Mucosa of descending colon (tissue), 3 donors: ENCODE measurements at regions not wholly inside any gene's neighbourhood (a gene's known extent, or its start where the extent isn't known, plus 50 kb on each side); places are given as distances from the start of the nearest gene placed in this dataset.
"Not testable (repeated sequence)": the region's sequence is repeated elsewhere in the genome, so short reads cannot be mapped to it uniquely, and the experiment has no call there.

Experiments used
- ATAC-seq: fragments of 200-7000 bp; cut with Tn5 transposase; one replicate; pipeline ENCODE4 v1.9.1; 2020; ENCODE audit warnings: mild to moderate bottlenecking, moderate library complexity
- DNase-seq, 3 donors: peaks; one replicate each; pipeline ENCODE4 v3.0.0-alpha.2; 2020
- H3K36me3 ChIP-seq: fragments of 200-600 bp; one replicate; pipeline ENCODE4 v1.8.0; 2021; ENCODE audit warnings: low read depth, mild to moderate bottlenecking
- H3K4me1 ChIP-seq: fragments of 200-600 bp; one replicate; pipeline ENCODE4 v1.8.0; 2021; ENCODE audit warnings: low read depth, mild to moderate bottlenecking
- H3K4me3 ChIP-seq: fragments of 200-600 bp; one replicate; pipeline ENCODE4 v1.8.0; 2021; ENCODE audit warnings: mild to moderate bottlenecking
- H3K9me3 ChIP-seq: fragments of 200-600 bp; one replicate; pipeline ENCODE4 v1.8.0; 2021; ENCODE audit warnings: mild to moderate bottlenecking
- intact Hi-C, 2 donors: fragments of 100-400 bp; cut with DNase I in 1 of 2; cut with micrococcal nuclease in 1 of 2; formaldehyde crosslinking; loops; one replicate each; pipeline versions ENCODE4 v1.11.0 to v1.11.1; 2022; cut with DNase I, micrococcal nuclease
- TF ChIP-seq, protein P1 (sequence below): fragments of 200-600 bp; IDR thresholded peaks from one replicate; pipeline ENCODE4 v1.8.0; 2022; ENCODE audit warnings: antibody characterized with exemption, mild to moderate bottlenecking
- donor health status: DM: no; HTN: no; CAD: no; lungs with moderate emphysema.
- donor health status: DM: no; HTN: no; CAD: no.
- donor health status: DM: no; HTN: yes; CAD: no.

DNA sequence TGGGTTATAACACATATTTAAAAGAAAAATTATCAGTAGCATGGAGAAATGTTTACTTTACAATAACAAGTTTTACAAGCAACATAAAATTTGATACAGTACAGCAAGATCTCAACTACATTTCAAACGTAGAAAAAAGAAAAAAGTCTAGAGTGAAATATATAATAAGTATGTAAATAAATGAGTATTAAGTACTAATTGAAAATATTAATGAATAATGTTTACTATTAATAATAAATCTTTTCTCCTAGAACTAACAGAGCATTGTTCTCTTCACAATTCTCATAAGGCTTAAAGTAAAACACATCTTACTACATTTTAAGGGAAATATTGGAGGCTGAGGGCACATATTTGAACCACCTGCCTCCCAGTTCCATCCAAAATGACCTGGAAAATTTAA lies 72.1 kb downstream of the TMEM212 start:
- no peak for ATAC-seq
- no peaks in the 10 kb centered on the region for H3K36me3 ChIP-seq
- no peaks in the 10 kb centered on the region for H3K4me1 ChIP-seq
- peaks cover 2% of the 10 kb centered on the region for H3K9me3 ChIP-seq
- H3K4me3 ChIP-seq = no peak overlapping the region
- DNase-seq = no peak
- intact Hi-C loops = no loop called here
- TF ChIP-seq, protein P1, sequence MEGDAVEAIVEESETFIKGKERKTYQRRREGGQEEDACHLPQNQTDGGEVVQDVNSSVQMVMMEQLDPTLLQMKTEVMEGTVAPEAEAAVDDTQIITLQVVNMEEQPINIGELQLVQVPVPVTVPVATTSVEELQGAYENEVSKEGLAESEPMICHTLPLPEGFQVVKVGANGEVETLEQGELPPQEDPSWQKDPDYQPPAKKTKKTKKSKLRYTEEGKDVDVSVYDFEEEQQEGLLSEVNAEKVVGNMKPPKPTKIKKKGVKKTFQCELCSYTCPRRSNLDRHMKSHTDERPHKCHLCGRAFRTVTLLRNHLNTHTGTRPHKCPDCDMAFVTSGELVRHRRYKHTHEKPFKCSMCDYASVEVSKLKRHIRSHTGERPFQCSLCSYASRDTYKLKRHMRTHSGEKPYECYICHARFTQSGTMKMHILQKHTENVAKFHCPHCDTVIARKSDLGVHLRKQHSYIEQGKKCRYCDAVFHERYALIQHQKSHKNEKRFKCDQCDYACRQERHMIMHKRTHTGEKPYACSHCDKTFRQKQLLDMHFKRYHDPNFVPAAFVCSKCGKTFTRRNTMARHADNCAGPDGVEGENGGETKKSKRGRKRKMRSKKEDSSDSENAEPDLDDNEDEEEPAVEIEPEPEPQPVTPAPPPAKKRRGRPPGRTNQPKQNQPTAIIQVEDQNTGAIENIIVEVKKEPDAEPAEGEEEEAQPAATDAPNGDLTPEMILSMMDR = no peak

- DNase-seq = no peak
- TF ChIP-seq, protein P1 = no peak
- Histone ChIP-seq H3K36me3 (no peaks in the 10 kb centered on the region), H3K4me1 (no peaks in the 10 kb centered on the region), H3K4me3 (no peak overlapping the region), H3K9me3 (no peaks in the 10 kb centered on the region)
- no peak for ATAC-seq
- intact Hi-C loops = no loop called here
Observed at GRCh38 chr3:171916888-171917287, 73.7 kb downstream of the TMEM212 start.

DNA sequence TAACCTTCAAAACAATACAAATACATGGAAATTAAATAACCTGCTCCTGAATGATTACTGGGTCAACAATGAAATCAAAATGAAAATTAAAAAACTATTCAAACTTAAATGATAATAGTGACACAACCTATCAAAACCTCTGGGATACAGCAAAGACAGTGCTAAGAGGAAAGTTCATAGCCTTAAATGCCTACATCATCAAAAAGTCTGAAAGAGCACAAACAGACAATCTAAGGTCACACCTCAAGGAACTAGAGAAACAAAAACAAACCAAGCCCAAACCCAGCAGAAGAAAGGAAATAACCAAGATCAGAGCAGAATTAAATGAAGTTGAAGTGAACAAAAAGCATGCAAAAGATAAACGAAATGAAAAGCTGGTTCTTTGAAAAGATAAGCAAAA lies 79.5 kb downstream of the TMEM212 start:
- DNase-seq, ATAC-seq, H3K4me3 ChIP-seq, intact Hi-C loops, H3K9me3 ChIP-seq, H3K4me1 ChIP-seq, H3K36me3 ChIP-seq: not testable (repeated sequence)

DNA sequence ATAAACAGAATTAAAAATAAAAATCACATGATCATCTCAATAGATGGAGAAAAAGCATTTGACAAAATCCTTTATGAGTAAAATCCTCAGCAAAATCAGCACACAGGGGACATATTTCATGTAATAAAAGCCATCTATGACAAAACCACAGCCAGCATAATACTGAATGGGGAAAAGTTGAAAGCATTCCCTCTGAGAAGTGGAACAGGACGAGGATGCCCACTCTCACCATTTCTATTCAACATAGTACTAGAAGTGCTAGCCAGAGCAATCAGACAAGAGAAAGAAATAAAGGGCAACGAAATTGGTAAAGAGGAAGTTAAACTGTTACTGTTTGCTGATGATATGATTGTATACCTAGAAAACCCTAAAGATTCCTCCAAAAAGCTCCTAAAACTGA lies 80.5 kb downstream of the TMEM212 start:
- H3K9me3 ChIP-seq, DNase-seq, ATAC-seq, H3K4me1 ChIP-seq, intact Hi-C loops, H3K4me3 ChIP-seq, H3K36me3 ChIP-seq: not testable (repeated sequence)

DNA sequence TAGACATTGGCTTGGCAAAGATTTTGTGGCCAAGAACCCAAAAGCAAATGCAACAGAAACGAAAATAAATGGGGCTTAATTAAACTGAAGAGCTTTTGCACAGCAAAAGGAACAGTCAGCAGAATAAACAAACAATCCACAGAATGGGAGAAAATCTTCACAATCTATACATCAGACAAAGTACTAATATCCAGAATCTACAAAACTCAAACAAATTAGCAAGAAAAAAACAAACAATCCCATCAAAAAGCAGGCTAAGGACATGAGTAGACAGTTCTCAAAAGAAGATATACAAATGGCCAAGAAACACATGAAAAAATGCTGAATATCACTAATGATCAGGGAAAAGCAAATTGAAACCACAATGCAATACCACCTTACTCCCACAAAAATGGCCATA lies 81.7 kb downstream of the TMEM212 start:
- DNase-seq, intact Hi-C loops, H3K9me3 ChIP-seq, H3K4me1 ChIP-seq, H3K36me3 ChIP-seq, ATAC-seq, H3K4me3 ChIP-seq: not testable (repeated sequence)

- no peaks in the 10 kb centered on the region for H3K36me3 ChIP-seq
- no peaks in the 10 kb centered on the region for H3K4me1 ChIP-seq
- ATAC-seq (no peak), DNase-seq (no peak)
- no peak overlapping the region for H3K4me3 ChIP-seq
- no peaks in the 10 kb centered on the region for H3K9me3 ChIP-seq
- TF ChIP-seq, protein P1 = no peak
- intact Hi-C loops = no loop called here
Observed at GRCh38 chr3:171932153-171932611, 89.0 kb downstream of the TMEM212 start.

- TF ChIP-seq, protein P1 = no peak
- no peak for DNase-seq
- no peak for ATAC-seq
- intact Hi-C loops = no loop called here
- Histone ChIP-seq H3K4me3 (no peak overlapping the region), H3K9me3 (no peaks in the 10 kb centered on the region), H3K36me3 (no peaks in the 10 kb centered on the region), H3K4me1 (no peaks in the 10 kb centered on the region)
Observed at GRCh38 chr3:171933441-171933840, 90.3 kb downstream of the TMEM212 start.
